Prostate gland (tissue), 2 donors: ENCODE measurements at regions not wholly inside any gene's neighbourhood (a gene's known extent, or its start where the extent isn't known, plus 50 kb on each side); places are given as distances from the start of the nearest gene placed in this dataset.

Experiments used
- DNase-seq: peaks from one replicate; pipeline ENCODE4 v3.0.0-alpha.2; 2019; ENCODE audit warnings: low spot score
- H3K27ac ChIP-seq, 2 donors: fragments of 200-600 bp; sonication (generic); 2 replicates each; pipeline ENCODE4 v1.5.1; 2017 to 2019
- H3K27me3 ChIP-seq: fragments of 200-600 bp; sonication (generic); replicated peaks from 2 replicates; pipeline ENCODE4 v1.5.1; 2019; ENCODE audit not compliant: insufficient read depth
- H3K36me3 ChIP-seq, 2 donors: fragments of 200-600 bp; sonication (generic); 1 replicate in 1 of 2; 2 replicates in 1 of 2; pipeline versions ENCODE4 v1.5.1 to v1.8.1; 2017 to 2019
- H3K4me1 ChIP-seq: fragments of 200-600 bp; sonication (generic); replicated peaks from 2 replicates; pipeline ENCODE4 v1.5.1; 2019
- H3K4me3 ChIP-seq, 2 donors: fragments of 200-600 bp; sonication (generic); 2 replicates each; pipeline ENCODE4 v1.5.1; 2017 to 2019
- H3K9me3 ChIP-seq: fragments of 200-600 bp; sonication (generic); 2 replicates; pipeline ENCODE4 v1.5.1; 2017
- CTCF ChIP-seq, 4 experiments: fragments of 200-600 bp in 2 of 4; fragments of 450-650 bp in 2 of 4; sonication (generic) in 2 of 4; IDR thresholded peaks; 1 replicate in 3 of 4; 2 replicates in 1 of 4; pipeline ENCODE4 v1.5.1; 2016 to 2019; ENCODE audit warnings: antibody characterized with exemption in 4 of 4, mild to moderate bottlenecking in 2 of 4, moderate library complexity in 2 of 4
- POLR2A ChIP-seq: fragments of 450-650 bp; IDR thresholded peaks from one replicate; pipeline ENCODE4 v1.6.1; 2016; ENCODE audit warnings: antibody characterized with exemption, mild to moderate bottlenecking
- POLR2AphosphoS5 ChIP-seq: sonication (generic); formaldehyde crosslinking; IDR thresholded peaks from one replicate; pipeline ENCODE4 v1.6.1; 2017; ENCODE audit warnings: antibody characterized with exemption
- WGBS: methylation state at CpG from one replicate; pipeline ENCODE4 v1.1.5; 2018; 5-methylcytosine and 5-hydroxymethylcytosine counted together
- intact Hi-C: fragments of 100-400 bp; cut with DNase I; formaldehyde crosslinking; loops from one replicate; pipeline ENCODE4 v1.14.2; 2022

GRCh38 chr15:77769700-77770099 is 137.0 kb upstream of the LINGO1 start:
- DNase-seq, result no peak
- H3K4me3 ChIP-seq, result no peak overlapping the region
- H3K27me3 ChIP-seq, result peaks cover 4% of the 10 kb centered on the region
- H3K9me3 ChIP-seq, result no peaks in the 10 kb centered on the region
- intact Hi-C loops, result no loop called here
- TF ChIP-seq CTCF (IDR thresholded peaks at IDR 0.05), result no peak
- WGBS, result 80% methylated on average over 7 of the region's 7 CpGs
- H3K27ac ChIP-seq, result no peak overlapping the region
- no peaks in the 10 kb centered on the region for H3K4me1 ChIP-seq
- H3K36me3 ChIP-seq, result no peaks in the 10 kb centered on the region

- H3K27ac ChIP-seq, result no peak overlapping the region
- no peaks in the 10 kb centered on the region for H3K36me3 ChIP-seq
- peaks cover 4% of the 10 kb centered on the region for H3K27me3 ChIP-seq
- no peaks in the 10 kb centered on the region for H3K4me1 ChIP-seq
- H3K9me3 ChIP-seq, result no peaks in the 10 kb centered on the region
- no peak overlapping the region for H3K4me3 ChIP-seq
- intact Hi-C loops, result no loop called here
- TF ChIP-seq CTCF (IDR thresholded peaks at IDR 0.05) (no peak), POLR2A (no peak), POLR2AphosphoS5 (no peak)
- WGBS, result 44% methylated on average over 7 of the region's 7 CpGs
- DNase-seq, result no peak
Measured at GRCh38 chr15:77768521-77769078, 135.9 kb upstream of the LINGO1 start.

GRCh38 chr15:77768107-77768506 is 135.4 kb upstream of the LINGO1 start:
- no peak overlapping the region for H3K27ac ChIP-seq
- H3K4me1 ChIP-seq, result no peaks in the 10 kb centered on the region
- no peak for TF ChIP-seq POLR2AphosphoS5
- no peak for TF ChIP-seq CTCF (IDR thresholded peaks at IDR 0.05)
- TF ChIP-seq POLR2A, result no peak
- peaks cover 5% of the 10 kb centered on the region for H3K27me3 ChIP-seq
- H3K36me3 ChIP-seq, result no peaks in the 10 kb centered on the region
- intact Hi-C loops, result no loop called here
- no peaks in the 10 kb centered on the region for H3K9me3 ChIP-seq
- no peak for DNase-seq
- H3K4me3 ChIP-seq, result no peak overlapping the region
- 43% methylated on average over 5 of the region's 5 CpGs for WGBS

- 81% methylated on average over 4 of the region's 4 CpGs for WGBS
- TF ChIP-seq CTCF (IDR thresholded peaks at IDR 0.05) (no peak), POLR2AphosphoS5 (no peak), POLR2A (no peak)
- peaks cover 3% of the 10 kb centered on the region for H3K27me3 ChIP-seq
Measured at GRCh38 chr15:77764095-77764494, 131.4 kb upstream of the LINGO1 start.

GRCh38 chr15:77762747-77763355 is 130.1 kb upstream of the LINGO1 start:
- Histone ChIP-seq H3K4me3 (no peak overlapping the region), H3K27me3 (peaks cover 3% of the 10 kb centered on the region), H3K9me3 (no peaks in the 10 kb centered on the region), H3K36me3 (no peaks in the 10 kb centered on the region), H3K27ac (no peak overlapping the region), H3K4me1 (no peaks in the 10 kb centered on the region)
- no peak for TF ChIP-seq POLR2A
- intact Hi-C loops, result no loop called here
- no peak for DNase-seq
- WGBS, result 83% methylated on average over 15 of the region's 15 CpGs

More at GRCh38 chr15:77764095-77764494, 131.4 kb upstream of the LINGO1 start:
- no peaks in the 10 kb centered on the region for H3K9me3 ChIP-seq
- no peaks in the 10 kb centered on the region for H3K4me1 ChIP-seq
- intact Hi-C loops, result no loop called here
- H3K4me3 ChIP-seq, result no peak overlapping the region
- no peak for DNase-seq
- no peaks in the 10 kb centered on the region for H3K36me3 ChIP-seq
- no peak overlapping the region for H3K27ac ChIP-seq
